ENCODE measurements at regions not wholly inside any gene's neighbourhood (a gene's known extent, or its start where the extent isn't known, plus 50 kb on each side); places are given as distances from the start of the nearest gene placed in this dataset.

DNA sequence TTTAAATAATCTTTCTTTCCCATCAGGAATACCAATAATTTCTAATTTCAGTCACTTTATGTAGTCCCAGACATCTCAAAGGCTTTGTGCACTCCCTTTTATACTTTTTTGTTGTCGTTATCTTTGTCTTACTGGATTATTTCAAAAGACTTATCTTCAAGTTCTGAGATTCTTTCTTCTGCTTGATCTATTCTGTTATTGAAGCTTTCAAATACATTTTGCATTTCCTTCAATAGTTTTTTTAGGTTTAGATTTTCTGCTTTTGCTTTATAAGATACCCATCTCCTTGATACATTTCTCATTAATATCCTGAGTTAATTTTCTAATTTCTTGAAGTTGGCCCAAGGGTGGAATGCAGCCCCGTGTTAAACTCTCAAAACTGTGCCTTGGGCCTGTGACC lies 432.4 kb downstream of the RIT2 start:
- TF ChIP-seq, protein P1, sequence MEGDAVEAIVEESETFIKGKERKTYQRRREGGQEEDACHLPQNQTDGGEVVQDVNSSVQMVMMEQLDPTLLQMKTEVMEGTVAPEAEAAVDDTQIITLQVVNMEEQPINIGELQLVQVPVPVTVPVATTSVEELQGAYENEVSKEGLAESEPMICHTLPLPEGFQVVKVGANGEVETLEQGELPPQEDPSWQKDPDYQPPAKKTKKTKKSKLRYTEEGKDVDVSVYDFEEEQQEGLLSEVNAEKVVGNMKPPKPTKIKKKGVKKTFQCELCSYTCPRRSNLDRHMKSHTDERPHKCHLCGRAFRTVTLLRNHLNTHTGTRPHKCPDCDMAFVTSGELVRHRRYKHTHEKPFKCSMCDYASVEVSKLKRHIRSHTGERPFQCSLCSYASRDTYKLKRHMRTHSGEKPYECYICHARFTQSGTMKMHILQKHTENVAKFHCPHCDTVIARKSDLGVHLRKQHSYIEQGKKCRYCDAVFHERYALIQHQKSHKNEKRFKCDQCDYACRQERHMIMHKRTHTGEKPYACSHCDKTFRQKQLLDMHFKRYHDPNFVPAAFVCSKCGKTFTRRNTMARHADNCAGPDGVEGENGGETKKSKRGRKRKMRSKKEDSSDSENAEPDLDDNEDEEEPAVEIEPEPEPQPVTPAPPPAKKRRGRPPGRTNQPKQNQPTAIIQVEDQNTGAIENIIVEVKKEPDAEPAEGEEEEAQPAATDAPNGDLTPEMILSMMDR (conservative IDR thresholded peaks at IDR 0.05): no peak
- TF ChIP-seq ZFX (IDR thresholded peaks at IDR 0.05): no peak

All from C4-2B (cell line).